H9 (cell line): ENCODE measurements at regions not wholly inside any gene's neighbourhood (a gene's known extent, or its start where the extent isn't known, plus 50 kb on each side); places are given as distances from the start of the nearest gene placed in this dataset.

Experiments
- DNase-seq: peaks from one replicate; pipeline ENCODE4 v3.0.0-alpha.2; 2017
- H2AFZ ChIP-seq: one replicate; pipeline ENCODE4 v1.6.1; 2013; ENCODE audit warnings: mild to moderate bottlenecking, low read length, control low read depth, moderate library complexity
- H2AK5ac ChIP-seq: 2 replicates; pipeline ENCODE4 v1.6.1; 2013; ENCODE audit warnings: low read length, control low read depth, mixed read lengths; ENCODE audit not compliant: insufficient read length
- H2BK120ac ChIP-seq: one replicate; pipeline ENCODE4 v1.6.1; 2013; ENCODE audit warnings: low read depth, mild to moderate bottlenecking, low read length, control low read depth, inconsistent platforms; ENCODE audit not compliant: poor library complexity, severe bottlenecking
- H2BK12ac ChIP-seq: 2 replicates; pipeline ENCODE4 v1.6.1; 2013; ENCODE audit warnings: low read length, control low read depth, mixed read lengths, low read depth; ENCODE audit not compliant: insufficient read length
- H2BK15ac ChIP-seq: 2 replicates; pipeline ENCODE4 v1.6.1; 2013; ENCODE audit warnings: low read depth, low read length, control low read depth
- H2BK20ac ChIP-seq: one replicate; pipeline ENCODE4 v1.6.1; 2013; ENCODE audit warnings: low read depth, mild to moderate bottlenecking, low read length, control low read depth, inconsistent platforms; ENCODE audit not compliant: poor library complexity, severe bottlenecking
- H2BK5ac ChIP-seq: 2 replicates; pipeline ENCODE4 v1.6.1; 2013; ENCODE audit warnings: low read length, control low read depth, mixed read lengths; ENCODE audit not compliant: insufficient read length
- H3K14ac ChIP-seq: 2 replicates; pipeline ENCODE4 v1.6.1; 2013; ENCODE audit warnings: low read length, control low read depth; ENCODE audit not compliant: insufficient read depth
- H3K18ac ChIP-seq: 2 replicates; pipeline ENCODE4 v1.6.1; 2013; ENCODE audit warnings: low read depth, mild to moderate bottlenecking, mixed read lengths, low read length, control low read depth; ENCODE audit not compliant: insufficient read length
- H3K23ac ChIP-seq: 2 replicates; pipeline ENCODE4 v1.6.1; 2013; ENCODE audit warnings: low read length, control low read depth, mixed read lengths, low read depth; ENCODE audit not compliant: insufficient read length
- H3K23me2 ChIP-seq: 2 replicates; pipeline ENCODE4 v1.6.1; 2013; ENCODE audit warnings: low read depth, mild to moderate bottlenecking, mixed read lengths, low read length, control low read depth; ENCODE audit not compliant: insufficient read length, poor library complexity, severe bottlenecking
- H3K27ac ChIP-seq: 2 replicates; pipeline ENCODE4 v1.5.1; 2013; ENCODE audit warnings: low read length, control low read depth, mixed read lengths, low read depth; ENCODE audit not compliant: insufficient read length
- H3K27me3 ChIP-seq: 2 replicates; pipeline ENCODE4 v1.6.1; 2013; ENCODE audit warnings: low read length, control low read depth, inconsistent platforms; ENCODE audit not compliant: insufficient read depth
- H3K4ac ChIP-seq: 2 replicates; pipeline ENCODE4 v1.6.1; 2013; ENCODE audit warnings: low read depth, mild to moderate bottlenecking, control low read depth, inconsistent platforms, low read length, moderate library complexity
- H3K4me1 ChIP-seq: 2 replicates; pipeline ENCODE4 v1.6.1; 2013; ENCODE audit warnings: low read length, control low read depth, inconsistent platforms; ENCODE audit not compliant: insufficient read depth
- H3K4me2 ChIP-seq: 2 replicates; pipeline ENCODE4 v1.6.1; 2013; ENCODE audit warnings: low read length, control low read depth, mixed read lengths; ENCODE audit not compliant: insufficient read length, insufficient read depth
- H3K56ac ChIP-seq: 2 replicates; pipeline ENCODE4 v1.6.1; 2013; ENCODE audit warnings: low read depth, mild to moderate bottlenecking, mixed read lengths, low read length, control low read depth; ENCODE audit not compliant: insufficient read length
- H3K79me1 ChIP-seq: 2 replicates; pipeline ENCODE4 v1.6.1; 2013; ENCODE audit warnings: low read depth, mild to moderate bottlenecking, moderate library complexity, low read length, control low read depth, inconsistent platforms; ENCODE audit not compliant: insufficient read depth, poor library complexity, severe bottlenecking
- H3K79me2 ChIP-seq: 2 replicates; pipeline ENCODE4 v1.6.1; 2013; ENCODE audit warnings: low read length, control low read depth, inconsistent platforms; ENCODE audit not compliant: insufficient read depth
- H3K9ac ChIP-seq: 2 replicates; pipeline ENCODE4 v1.6.1; 2013; ENCODE audit warnings: low read length, control low read depth, mixed read lengths; ENCODE audit not compliant: insufficient read length; ENCODE audit errors: extremely low read depth
- H3K9me3 ChIP-seq: one replicate; pipeline ENCODE4 v1.6.1; 2013; ENCODE audit warnings: low read depth, low read length, inconsistent platforms; ENCODE audit not compliant: control insufficient read depth
- H3T11ph ChIP-seq: one replicate; pipeline ENCODE4 v1.6.1; 2013; ENCODE audit warnings: mild to moderate bottlenecking, low read length, control low read depth, inconsistent platforms
- H4K20me1 ChIP-seq: one replicate; pipeline ENCODE4 v1.6.1; 2013; ENCODE audit not compliant: control insufficient read depth, insufficient read length, insufficient read depth
- H4K5ac ChIP-seq: 2 replicates; pipeline ENCODE4 v1.6.1; 2013; ENCODE audit warnings: low read depth, mild to moderate bottlenecking, mixed read lengths, low read length, control low read depth; ENCODE audit not compliant: insufficient read length
- H4K8ac ChIP-seq: replicated peaks from 2 replicates; pipeline ENCODE4 v1.6.1; 2013; ENCODE audit warnings: low read length, control low read depth, mixed read lengths, low read depth; ENCODE audit not compliant: insufficient read length
- H4K91ac ChIP-seq: 2 replicates; pipeline ENCODE4 v1.6.1; 2013; ENCODE audit warnings: low read depth, mild to moderate bottlenecking, moderate library complexity, mixed read lengths, low read length, control low read depth; ENCODE audit not compliant: insufficient read length
- H3K27ac Mint-ChIP-seq, 3 experiments: 2 replicates in 2 of 3; 3 replicates in 1 of 3; pipeline ENCODE4 v1.8.0; 2020 to 2021; ENCODE audit warnings: mixed read lengths in 3 of 3, mild to moderate bottlenecking in 1 of 3, moderate library complexity in 1 of 3
- H3K27me3 Mint-ChIP-seq: 2 replicates; pipeline ENCODE4 v1.8.0; 2021; ENCODE audit warnings: low read depth, mild to moderate bottlenecking, moderate library complexity, mixed read lengths
- H3K36me3 Mint-ChIP-seq, 3 experiments: 2 replicates in 2 of 3; 3 replicates in 1 of 3; pipeline ENCODE4 v1.8.0; 2020 to 2021; ENCODE audit warnings: low read depth in 3 of 3, mixed read lengths in 3 of 3; ENCODE audit not compliant: insufficient read depth in 1 of 3
- H3K4me1 Mint-ChIP-seq, 2 experiments: 2 replicates each; pipeline ENCODE4 v1.8.0; 2020; ENCODE audit warnings: mixed read lengths in 2 of 2
- H3K4me3 Mint-ChIP-seq, 2 experiments: 2 replicates in 1 of 2; 3 replicates in 1 of 2; pipeline ENCODE4 v1.8.0; 2020 to 2021; ENCODE audit warnings: mild to moderate bottlenecking in 2 of 2, mixed read lengths in 2 of 2, moderate library complexity in 1 of 2
- H3K9me3 Mint-ChIP-seq, 2 experiments: 2 replicates in 1 of 2; 3 replicates in 1 of 2; pipeline ENCODE4 v1.8.0; 2020; ENCODE audit warnings: mild to moderate bottlenecking in 2 of 2, mixed read lengths in 2 of 2, moderate library complexity in 1 of 2
- CTCF ChIP-seq: fragments of 200-600 bp; sonication (generic); conservative IDR thresholded peaks from 3 replicates; pipeline ENCODE4 v1.8.0; 2021; ENCODE audit warnings: antibody characterized with exemption, mild to moderate bottlenecking
- WGBS: extraction: QIAGEN DNeasy Blood & Tissue Kit; methylation state at CpG from one replicate; pipeline ENCODE4 v1.1.7; 2013; ENCODE audit warnings: missing lambda C conversion rate, low lambda C conversion rate, mixed read lengths; ENCODE audit not compliant: insufficient read length; ENCODE audit errors: extremely low coverage; 5-methylcytosine and 5-hydroxymethylcytosine counted together

GRCh38 chr7:67552738-67553137, 556.1 kb downstream of the TYW1 start:
- no CpG with 5 or more reads among the region's 5 CpGs for WGBS
- Histone ChIP-seq H2BK5ac (no peak overlapping the region), H3K23ac (no peak overlapping the region), H4K5ac (no peak overlapping the region), H3K9me3 (no peaks in the 10 kb centered on the region), H3K4me1 (no peaks in the 10 kb centered on the region), H4K20me1 (no peaks in the 10 kb centered on the region), H3K4me2 (no peak overlapping the region), H3K9ac (no peak overlapping the region), H3K18ac (no peak overlapping the region), H2AK5ac (no peak overlapping the region), H4K8ac (no peak overlapping the region), H2BK12ac (no peak overlapping the region), H2BK15ac (no peak overlapping the region), H3K23me2 (no peaks in the 10 kb centered on the region), H2BK120ac (no peak overlapping the region), H4K91ac (no peak overlapping the region), H3K4ac (no peak overlapping the region), H3K79me2 (no peaks in the 10 kb centered on the region), H3K27ac (no peak overlapping the region), H3K14ac (no peak overlapping the region), H3K27me3 (no peaks in the 10 kb centered on the region), H3K79me1 (no peaks in the 10 kb centered on the region), H2AFZ (no peak overlapping the region), H2BK20ac (no peak overlapping the region), H3K56ac (no peak overlapping the region), H3T11ph (no peak overlapping the region)
- Mint-ChIP-seq H3K4me1 (no peaks in the 10 kb centered on the region), H3K27me3 (peaks cover 18% of the 10 kb centered on the region), H3K36me3 (peaks cover 0 to 4% (median 0%) of the 10 kb centered on the region in 3 experiments; a peak in 2 of 7 replicates), H3K4me3 (no peak overlapping the region), H3K9me3 (no peaks in the 10 kb centered on the region; a peak in 2 of 5 replicates), H3K27ac (no peak overlapping the region)
- TF ChIP-seq CTCF = no peak
- DNase-seq = no peak
